ENCODE measurements at regions not wholly inside any gene's neighbourhood (a gene's known extent, or its start where the extent isn't known, plus 50 kb on each side); places are given as distances from the start of the nearest gene placed in this dataset.
A peak's percentile ranks its signal among the peaks of the same experiment; 100 is the strongest.

DNA sequence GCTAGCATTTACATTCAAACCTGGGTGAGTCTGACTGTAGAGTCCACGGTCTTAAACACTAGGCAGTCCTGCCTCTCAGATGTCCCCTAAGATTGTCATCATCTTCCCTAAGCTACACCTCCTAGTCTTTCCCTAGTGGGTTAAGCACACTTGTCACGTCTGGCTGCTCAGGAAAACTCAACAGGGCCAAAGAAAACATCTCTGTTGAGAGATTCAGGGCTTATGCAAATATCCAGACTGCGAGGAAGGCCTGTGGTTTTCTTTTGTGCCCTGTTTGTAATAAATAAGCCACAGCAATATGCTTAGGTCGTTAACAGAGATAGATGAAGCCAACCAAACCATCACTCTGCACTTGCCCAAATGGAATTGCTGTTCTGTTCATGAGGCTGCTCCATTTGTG lies 472.6 kb upstream of the DEPDC1 start:
- no peak for ATAC-seq

DNA sequence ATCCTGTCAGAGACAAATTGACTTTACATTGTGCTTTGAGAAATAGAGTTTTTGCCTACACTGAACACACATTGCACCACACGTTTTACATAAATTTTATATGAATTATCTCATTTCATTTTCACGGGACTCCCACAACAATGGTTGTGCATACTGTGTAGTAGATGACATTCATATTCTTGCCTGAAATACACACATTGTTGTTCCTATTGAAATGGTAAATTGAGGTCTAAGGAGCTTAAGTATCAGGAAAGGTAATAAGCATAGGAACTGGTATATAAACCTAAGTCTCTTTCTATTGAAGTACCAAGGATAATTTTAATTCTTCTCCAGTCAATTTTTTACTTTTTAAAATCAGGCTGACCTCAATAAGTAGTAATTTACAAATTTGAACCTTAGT lies 473.7 kb upstream of the DEPDC1 start:
- no peak for ATAC-seq

GRCh38 chr1:68973459-68974244 lies 476.8 kb upstream of the DEPDC1 start:
- ATAC-seq = peak; percentile 55

DNA sequence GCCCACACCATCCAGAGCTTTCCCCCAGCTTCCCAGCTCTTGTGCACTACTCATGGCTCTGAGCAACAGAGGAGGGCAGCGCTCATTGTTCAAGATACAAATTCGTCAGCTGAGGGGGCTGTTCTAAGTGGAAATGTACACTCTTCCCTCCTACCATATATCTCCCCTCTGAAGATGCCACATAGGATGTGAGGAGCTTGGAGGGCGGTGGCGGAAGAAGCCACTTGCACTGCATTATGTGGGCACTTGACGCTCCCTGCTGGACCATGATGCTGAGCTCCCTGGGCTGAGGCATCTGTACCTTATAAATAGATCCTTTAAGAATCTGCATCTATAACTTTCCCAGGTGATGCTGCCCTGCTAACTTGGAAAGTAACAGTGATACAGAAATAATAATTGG lies 477.6 kb upstream of the DEPDC1 start:
- ATAC-seq = no peak

DNA sequence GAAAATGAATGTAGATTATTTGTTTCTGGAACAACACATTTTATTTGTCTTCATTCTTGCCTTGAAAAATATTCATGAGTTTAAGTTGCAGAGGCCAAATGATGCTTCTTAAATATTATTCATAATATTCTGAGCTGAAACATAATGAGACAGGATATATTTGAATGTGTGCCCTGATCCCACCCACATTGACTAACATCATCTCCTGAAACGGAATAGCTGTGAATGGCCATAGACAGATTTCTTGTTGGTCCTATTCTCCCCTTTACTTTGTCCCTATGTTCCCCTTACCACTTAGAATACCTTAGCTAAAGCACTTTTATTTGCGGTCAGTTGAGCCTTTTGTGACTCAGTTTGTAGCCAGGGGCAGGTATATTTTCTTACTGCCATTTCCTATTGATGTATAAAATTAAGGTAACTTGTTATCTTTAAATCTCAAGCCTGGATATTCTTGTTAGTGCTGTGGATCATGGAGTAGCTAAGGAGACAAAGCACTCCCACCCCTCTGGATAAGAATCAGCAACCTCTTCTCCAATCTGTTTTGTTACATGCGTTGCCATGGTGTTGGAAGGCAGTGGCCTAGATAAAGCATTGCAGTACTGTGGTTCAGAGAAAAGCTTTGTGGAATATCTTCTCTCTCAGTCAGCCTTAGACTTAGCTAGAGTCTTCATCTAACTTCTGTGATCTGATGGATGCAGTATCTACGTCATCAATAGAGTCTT lies 478.5 kb upstream of the DEPDC1 start:
- no peak for ATAC-seq

- ATAC-seq = no peak
These were observed 480.2 kb upstream of the DEPDC1 start for GRCh38 chr1:68976916-68977610.

- no peak for ATAC-seq
These were observed 483.0 kb upstream of the DEPDC1 start for GRCh38 chr1:68979891-68980290.

DNA sequence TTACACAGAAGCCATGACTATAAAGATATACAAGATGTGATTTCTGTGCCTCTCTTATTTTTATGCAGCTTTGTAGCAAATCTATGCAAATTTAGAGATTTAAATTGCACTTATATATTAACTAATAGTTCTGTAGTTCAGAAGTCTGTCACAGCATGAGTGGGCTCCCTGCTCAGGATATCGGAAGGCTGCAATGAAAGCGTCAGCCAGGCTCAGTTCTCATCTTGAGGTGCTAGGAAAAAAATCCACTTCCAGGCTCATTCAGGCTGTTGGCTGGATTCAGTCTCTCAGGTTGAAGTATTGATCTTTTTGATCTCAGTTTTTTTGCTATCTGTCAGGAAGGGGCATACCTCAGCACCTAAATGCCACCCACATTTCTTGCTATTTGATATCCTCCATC lies 487.4 kb upstream of the DEPDC1 start:
- no peak for ATAC-seq

GRCh38 chr1:68994096-68994495 lies 497.2 kb upstream of the DEPDC1 start:
- ATAC-seq = no peak

DNA sequence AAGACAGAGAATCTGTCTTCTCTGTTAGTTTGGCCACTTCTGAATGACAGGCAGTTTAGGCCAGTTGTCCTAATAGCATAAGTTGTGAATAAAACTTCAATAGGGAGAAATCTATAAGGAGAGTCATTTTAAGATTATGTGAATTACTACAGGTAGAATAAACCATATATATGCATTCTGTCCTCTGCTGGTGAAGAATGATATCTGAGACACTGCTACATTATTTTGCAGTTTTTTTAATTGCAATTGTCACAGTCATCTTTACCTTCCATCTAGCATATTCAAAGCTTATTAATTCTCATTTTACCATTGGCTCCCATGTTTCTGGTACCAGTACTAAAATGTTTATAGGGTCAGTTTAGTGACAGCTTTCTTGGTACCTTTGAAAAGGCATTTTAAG lies 519.6 kb upstream of the DEPDC1 start:
- ATAC-seq = no peak

- ATAC-seq = no peak
These were observed 532.8 kb upstream of the DEPDC1 start for GRCh38 chr1:69029649-69030048.

DNA sequence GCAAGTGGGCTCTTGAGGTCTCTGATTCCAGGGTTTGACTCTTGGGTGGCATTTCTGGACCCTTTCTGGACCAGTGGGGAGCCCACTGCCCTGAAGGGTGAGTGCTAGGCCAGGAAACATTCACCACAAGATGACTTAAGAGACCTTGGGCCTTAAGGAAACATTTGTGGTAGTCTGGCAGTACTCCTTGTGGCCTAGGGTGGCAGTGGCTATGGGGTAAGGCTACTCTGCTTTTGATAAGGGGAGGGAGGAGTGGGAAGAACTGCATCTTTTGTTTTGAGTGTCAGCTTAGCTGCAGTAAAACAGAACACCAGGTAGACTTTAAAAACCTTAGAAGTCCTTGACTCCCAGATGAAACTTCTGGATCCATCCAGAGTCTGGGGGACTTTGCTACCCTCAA lies 529.3 kb upstream of the LRRC7 start:
- ATAC-seq = no peak

DNA sequence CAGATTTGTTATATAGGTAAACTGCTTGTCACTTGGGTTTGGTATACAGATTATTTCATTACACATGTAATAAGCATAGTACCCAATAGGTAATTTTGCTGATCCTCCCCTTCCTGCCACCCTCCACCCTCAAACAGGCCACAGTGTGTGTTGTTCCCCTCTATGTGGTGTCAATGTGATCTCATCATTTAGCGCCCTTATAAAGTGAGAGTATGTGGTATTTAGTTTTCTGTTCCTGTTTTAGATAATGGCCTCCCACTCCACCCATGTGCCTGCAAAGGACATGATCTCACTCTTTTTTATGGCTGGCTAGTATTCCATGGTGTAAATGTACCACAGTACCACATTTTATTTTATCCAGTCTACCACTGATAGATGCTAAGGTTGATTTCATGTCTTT lies 522.1 kb upstream of the LRRC7 start:
- ATAC-seq = no peak

GRCh38 chr1:69055194-69055593 lies 512.5 kb upstream of the LRRC7 start:
- ATAC-seq = peak; percentile 77

DNA sequence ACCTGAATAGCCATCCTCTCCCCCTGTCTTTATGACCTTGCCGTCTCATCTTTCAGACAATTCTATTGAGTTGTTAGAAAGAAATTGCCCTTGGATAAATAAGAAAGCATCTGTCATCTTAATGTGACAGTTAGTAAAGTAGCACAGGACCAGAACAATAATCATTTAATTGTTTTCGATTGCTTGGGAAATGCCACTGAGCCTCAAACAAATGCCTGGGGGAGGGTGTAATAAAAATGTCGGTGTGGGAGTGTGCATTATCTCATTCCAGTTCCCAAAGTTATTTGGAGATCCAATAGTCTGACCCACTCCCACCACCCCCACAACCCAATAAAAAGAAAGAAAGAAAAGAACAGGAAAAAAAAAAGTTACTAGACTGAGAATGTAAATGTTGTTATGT lies 509.3 kb upstream of the LRRC7 start:
- ATAC-seq = no peak

- no peak for ATAC-seq
These were observed 496.9 kb upstream of the LRRC7 start for GRCh38 chr1:69070660-69071373.

DNA sequence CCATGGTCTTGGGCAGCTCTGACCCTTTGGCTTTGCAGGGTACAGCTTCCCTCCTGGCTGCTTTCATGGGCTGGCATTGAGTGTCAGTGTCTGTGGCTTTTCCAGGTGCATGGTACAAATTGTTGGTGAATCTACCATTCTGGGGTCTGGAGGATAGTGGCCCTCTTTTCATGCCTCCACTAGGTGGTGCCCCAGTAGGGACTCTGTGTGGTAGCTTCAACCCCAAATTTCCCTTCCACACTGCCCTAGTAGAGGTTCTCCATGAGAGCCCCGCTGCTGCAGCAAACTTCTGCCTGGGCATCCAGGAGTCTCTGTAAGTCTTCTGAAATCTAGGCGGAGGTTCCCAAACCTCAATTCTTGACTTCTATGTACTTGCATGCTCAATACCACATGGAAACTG lies 494.5 kb upstream of the LRRC7 start:
- no peak for ATAC-seq

GRCh38 chr1:69076631-69077030 lies 491.1 kb upstream of the LRRC7 start:
- no peak for ATAC-seq

- ATAC-seq = no peak
These were observed 490.5 kb upstream of the LRRC7 start for GRCh38 chr1:69077198-69077597.

DNA sequence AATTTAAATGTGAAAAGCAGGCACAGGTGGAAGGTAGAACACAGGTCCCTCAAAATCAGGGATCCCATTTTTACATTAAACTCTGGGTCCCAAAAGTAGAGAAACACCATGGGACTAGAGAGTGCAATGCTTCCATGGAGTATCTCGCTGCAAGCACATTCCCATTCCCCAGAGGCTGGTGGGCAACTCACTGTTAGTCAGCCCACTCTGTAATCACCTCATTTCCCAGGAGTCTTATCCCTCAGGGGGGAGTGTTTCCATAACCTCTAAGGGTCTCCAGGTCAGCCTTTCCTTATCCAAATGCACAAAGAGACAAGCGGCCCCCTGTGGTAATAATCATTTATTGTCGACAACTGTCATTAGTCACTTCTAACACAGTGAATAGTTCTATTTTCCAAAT lies 490.1 kb upstream of the LRRC7 start:
- ATAC-seq = no peak

GRCh38 chr1:69081668-69082067 lies 486.1 kb upstream of the LRRC7 start:
- ATAC-seq = no peak

GRCh38 chr1:69082312-69082711 lies 485.4 kb upstream of the LRRC7 start:
- no peak for ATAC-seq

DNA sequence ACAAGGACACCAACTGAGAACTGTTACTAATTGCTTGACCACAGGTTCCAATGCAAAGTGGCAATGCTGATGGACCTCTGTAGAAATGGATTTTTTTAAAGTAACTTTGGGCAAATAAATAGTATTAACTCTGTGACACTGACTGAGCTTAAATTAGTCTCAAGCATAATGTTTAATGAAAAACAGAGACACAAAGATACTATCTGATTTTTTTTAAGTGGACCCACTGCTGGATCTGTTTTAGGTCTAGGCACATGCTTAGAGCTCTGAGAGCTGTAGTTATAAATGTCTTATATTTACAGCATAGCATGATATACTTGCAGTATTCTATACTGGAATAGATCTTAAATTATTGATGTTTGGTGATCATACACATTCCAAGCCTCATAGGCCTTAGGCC lies 481.6 kb upstream of the LRRC7 start:
- no peak for ATAC-seq

Measured in esophagus mucosa (tissue), 1 donor.